GM18868 (cell line): ENCODE measurements at regions not wholly inside any gene's neighbourhood (a gene's known extent, or its start where the extent isn't known, plus 50 kb on each side); places are given as distances from the start of the nearest gene placed in this dataset.

ENCODE experiments used
- ATAC-seq: cut with Tn5 transposase; IDR thresholded peaks from one replicate; pipeline ENCODE4 v1.9.1; 2021; ENCODE audit warnings: mild to moderate bottlenecking, moderate library complexity; ENCODE audit not compliant: unreplicated experiment

GRCh38 chr15:35973029-35973428 is 427.1 kb upstream of the DPH6 start:
- no peak for ATAC-seq

DNA sequence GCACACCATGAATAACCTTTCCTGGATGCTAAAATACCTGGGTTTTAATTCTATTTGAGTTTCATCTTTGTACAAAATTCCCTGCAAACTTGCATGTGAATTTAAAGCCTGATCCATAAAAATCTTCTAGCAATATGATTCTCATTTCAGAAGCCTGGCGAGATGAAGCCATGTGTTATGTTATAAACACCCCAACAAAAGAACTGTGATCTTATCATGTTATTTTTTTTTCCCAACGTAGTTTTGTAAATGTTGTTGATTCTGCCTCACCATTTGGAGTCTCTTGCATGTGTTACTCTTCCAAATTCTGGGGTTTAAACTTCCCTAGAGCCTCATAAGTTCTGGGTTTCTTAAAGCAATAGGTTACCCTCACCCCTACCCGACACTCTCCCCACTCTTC is 428.1 kb upstream of the DPH6 start:
- no peak for ATAC-seq

GRCh38 chr15:35975941-35976340 is 430.0 kb upstream of the DPH6 start:
- no peak for ATAC-seq

- ATAC-seq = no peak
Measured at GRCh38 chr15:35979608-35980007, 433.6 kb upstream of the DPH6 start.

DNA sequence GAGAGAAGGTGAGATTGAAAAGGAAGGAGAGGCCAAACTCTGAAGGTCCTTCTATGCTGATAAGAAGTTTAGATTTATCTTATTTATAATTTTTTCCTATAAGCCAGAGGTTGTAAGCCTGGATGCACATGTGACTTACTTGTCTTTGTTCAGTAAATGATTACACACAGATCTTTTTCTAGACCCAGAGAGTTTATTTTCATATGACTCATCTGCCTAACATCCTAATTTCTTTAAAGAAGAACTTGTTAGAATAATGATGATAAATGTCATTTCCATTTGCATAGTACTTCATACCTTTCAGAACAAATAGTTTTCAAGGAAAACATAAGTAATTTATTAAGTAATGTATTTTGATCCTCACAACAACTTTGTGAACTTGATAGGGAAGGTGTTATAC is 434.8 kb upstream of the DPH6 start:
- ATAC-seq = no peak

DNA sequence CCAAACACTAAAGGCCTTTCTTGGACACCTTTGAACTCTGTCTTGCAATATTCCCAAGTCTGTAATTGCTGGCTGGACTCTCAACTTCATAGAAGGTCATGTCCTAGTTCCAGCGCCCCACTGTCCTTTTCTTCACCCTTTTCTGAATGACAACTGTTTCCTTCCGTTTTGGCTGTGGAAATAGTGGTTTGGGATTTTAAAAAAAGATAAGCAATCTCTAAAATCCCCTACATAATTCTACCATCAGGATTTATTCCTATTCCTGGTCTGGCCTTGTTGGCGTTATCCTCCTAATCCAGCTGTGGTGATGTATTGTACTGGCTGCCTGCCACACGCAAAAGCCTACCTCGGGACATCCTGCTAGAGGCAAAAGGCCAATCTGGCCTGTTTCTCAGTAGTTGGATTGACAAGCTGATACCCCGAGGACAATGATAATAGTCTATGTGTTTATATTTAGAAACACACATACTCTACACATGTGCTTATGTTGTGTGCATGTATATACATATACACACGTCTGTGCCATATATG is 440.3 kb upstream of the DPH6 start:
- no peak for ATAC-seq

DNA sequence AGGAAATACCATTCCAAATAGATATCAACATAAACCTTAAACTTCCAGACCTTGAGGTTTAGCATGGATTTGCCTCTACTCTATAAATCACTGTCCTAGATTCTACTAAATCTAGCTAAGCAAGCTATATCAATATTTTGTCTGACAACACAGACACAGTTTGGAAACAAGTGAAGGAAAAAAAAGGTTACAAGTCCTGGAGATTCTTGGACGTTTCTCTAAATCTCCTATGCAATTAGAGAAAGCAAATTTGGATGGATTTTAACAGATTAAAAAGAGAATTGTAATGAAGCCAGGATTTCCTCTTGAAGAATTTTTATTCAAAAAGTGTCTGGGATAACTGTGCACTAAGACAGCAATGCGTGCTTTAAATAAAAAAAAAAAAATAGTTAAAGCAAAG is 441.1 kb upstream of the DPH6 start:
- ATAC-seq = no peak

DNA sequence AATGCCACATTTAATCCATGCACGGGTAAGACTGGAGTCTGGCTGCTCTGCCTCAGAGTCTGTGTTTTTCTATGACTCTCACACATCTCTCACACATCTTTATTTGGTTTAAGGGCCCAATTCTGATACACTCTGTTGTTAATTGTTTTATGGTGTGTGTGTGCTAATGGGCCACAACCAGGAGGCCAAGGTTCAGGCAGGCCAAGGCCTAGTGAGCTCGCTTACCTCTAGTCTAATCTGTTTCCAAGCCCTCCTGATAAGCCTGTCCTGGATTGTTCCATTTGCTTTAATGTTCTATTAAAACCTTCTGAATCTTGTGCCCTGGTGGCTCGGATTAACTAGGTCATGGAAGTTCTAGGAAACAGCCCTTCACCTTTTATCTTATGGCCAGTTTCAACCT is 445.4 kb upstream of the DPH6 start:
- ATAC-seq = no peak

DNA sequence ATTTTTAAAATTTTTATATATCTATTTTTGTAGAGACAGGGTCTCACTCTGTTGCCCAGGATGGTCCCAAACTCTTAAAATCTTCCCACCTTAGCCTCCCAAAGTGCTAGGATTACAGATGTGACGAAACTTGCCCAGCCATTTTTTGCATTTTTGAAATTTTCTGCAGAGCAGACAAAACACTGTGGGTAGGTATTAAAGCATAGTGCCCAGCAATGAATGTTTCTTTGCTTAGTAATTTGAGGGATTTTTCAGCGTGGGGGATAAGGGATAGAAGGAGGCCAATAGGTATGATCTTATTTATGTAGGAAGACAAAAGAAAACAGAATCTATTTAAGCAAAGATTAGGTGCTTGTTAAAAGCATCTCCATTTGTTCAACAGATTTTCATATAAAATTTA is 446.8 kb upstream of the DPH6 start:
- ATAC-seq = no peak

- ATAC-seq = no peak
Measured at GRCh38 chr15:35993196-35993595, 447.2 kb upstream of the DPH6 start.

DNA sequence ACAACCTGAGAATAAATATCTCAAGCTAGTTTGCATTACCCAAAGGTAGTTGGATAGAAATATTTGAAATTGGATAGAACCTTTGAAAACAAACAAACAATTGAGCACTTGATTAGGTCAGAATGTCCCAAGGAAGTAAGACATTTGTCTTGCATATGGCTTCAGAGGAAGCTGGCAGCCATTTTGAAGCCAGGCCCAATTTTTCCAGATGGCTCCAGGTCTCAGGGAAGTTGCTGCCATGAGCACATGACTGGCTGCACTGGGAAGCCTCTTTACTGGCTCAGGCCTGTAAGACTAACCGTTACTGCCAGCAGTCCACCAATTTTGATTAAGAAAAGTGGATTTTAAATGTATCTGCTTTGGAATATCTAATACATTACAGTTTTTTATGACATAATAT is 448.9 kb upstream of the DPH6 start:
- no peak for ATAC-seq

DNA sequence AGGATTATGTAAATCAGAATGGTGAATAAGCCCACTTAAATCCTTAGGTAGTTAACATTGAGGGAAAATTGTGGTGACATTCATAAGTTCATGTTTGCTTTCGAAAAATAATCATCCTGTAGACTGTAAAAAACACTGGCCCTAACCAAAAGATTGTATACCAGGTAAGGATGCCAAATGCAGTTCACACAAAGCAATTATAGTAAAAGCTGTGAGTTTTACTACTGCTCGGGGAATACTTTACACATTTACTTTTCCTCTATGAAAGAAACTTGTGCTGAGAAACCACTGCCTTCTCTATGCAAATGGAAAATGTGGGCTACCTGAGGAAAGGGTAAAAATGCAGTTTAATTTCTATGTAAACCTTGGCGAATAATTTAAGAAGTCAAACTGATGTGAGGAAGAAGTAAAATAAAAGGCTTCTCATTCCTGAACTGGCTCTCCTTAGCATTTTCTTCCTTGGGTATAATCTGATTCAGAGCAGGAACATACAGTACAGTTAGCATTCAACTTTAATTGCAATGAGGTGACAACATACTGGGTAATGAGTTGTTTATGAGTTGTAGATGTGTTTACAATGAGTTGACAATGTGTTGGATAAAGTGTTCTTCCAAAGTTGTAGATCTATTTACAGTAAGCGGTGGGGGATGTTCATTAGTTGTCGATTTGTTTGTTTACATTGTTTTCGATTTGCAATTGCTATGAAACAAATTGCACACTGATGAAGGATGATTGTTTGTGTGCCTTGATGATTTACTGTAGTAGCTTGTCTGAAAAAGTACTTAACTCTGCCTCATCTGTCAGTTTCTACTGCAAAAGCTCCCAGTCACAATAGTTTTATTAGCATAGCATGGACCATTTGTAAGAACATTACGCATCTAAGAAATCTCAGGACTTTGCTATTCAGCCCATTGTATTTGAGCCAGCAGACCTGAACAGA is 453.0 kb upstream of the DPH6 start:
- no peak for ATAC-seq

DNA sequence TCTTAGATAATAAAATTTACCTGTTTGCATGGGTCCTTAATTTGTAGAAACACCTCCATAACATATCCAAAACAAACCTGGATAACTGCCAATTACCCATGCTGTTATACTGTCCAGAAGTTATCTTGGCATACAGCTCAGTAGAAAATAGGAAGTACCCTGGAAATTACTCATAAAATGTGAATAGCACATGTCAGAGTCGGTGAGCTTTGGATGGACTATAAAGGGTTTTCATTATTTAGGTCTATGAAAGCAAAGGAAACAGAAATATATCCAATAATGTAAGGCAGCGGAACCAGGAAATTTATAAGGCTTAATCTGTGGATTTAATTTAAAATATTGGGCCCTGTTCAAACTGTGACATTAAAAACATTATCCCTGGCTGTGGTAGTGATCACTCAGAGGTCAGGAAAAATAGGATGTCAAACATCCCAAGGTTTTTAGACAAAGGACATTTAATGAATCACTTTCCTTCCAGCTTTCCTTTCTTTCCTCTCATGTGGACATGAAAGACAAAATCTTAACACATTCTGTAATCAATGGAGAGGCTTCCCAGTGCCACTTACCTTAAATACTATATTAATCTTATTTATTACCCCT is 459.0 kb upstream of the DPH6 start:
- ATAC-seq = no peak

DNA sequence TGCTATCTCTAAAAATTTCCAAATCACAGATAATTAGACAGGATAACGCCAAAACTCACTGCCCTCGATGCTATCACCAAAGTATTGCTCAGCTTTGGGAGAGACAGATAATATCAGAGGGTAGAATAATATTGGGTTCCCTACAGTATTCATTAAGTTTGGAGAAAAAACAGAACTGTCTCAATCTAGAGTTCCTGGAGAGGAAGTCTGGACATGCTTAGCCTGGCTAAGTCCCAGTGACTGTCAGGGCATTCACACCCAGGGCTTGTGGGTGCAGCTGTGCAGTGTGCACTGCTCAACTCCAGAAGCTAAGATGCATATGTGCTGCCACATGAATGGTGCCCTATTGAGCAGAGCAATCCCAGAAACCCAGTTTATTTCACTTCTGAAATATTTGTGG is 459.6 kb upstream of the DPH6 start:
- ATAC-seq = no peak

- no peak for ATAC-seq
Measured at GRCh38 chr15:36007699-36008098, 461.7 kb upstream of the DPH6 start.

DNA sequence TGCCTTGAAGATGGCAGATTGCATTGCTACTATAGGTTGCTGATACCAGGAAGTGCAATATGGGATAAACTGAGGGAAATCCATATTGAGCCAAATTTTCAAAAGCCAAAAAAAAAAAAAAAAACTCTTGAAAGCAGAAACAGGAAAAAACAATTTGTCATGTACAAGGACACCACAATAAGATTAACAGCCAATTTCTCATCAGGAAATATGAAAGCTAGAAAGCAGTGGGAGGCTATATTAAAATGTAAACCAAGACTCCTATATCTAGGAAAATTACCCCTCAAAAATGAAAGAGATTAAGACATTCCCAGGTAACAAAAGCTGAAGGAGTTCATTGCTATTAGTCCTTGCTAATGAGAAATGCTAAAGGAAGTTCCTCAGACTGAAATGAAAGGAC is 462.8 kb upstream of the DPH6 start:
- no peak for ATAC-seq

DNA sequence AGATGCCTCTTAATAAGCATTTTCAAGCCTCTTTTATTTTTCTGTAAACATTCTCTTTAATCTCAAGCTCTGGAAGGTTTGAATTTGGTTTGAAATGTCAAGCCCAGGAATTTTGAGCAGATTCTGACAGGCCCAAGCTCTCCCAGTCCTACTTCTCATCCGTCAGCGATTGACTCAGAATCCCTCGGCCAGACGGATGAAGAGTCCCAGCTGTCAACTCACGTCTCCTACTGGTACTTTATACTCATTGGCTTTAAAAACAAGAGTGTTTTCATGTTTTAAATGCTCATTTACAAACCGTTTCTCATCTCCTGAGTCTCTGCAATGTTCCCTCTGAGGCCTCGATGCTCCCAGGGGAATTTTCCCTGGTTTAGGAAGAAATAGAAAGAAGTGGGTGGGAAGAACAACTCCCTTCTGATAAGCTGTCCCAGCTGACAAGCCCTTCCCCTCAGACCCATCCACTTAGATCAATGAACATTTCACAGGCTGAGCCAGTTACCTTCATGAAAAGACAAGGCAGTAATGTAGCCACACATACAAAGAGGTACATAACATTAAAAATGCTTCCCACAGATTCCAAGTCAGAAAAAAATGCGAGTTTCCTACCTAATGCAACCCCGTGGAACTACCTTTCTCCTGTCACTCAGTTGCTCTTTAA is 478.2 kb upstream of the DPH6 start:
- ATAC-seq = no peak

- ATAC-seq = no peak
Measured at GRCh38 chr15:36026627-36027283, 480.8 kb upstream of the DPH6 start.

- ATAC-seq = no peak
Measured at GRCh38 chr15:36029606-36030210, 483.7 kb upstream of the DPH6 start.

- no peak for ATAC-seq
Measured at GRCh38 chr15:36039996-36040572, 494.1 kb upstream of the DPH6 start.
